T-helper 2 cell (primary cell): ENCODE measurements at regions not wholly inside any gene's neighbourhood (a gene's known extent, or its start where the extent isn't known, plus 50 kb on each side); places are given as distances from the start of the nearest gene placed in this dataset.

Source experiments
- DNase-seq, 5 experiments: peaks; one replicate each; pipeline versions ENCODE4 v3.0.0 to v3.0.0-alpha.2; 2012 to 2022

- DNase-seq = no peak
Observed at GRCh38 chr1:81573458-81573857, 227.3 kb upstream of the ADGRL2 start.

- no peak for DNase-seq
Observed at GRCh38 chr1:81571946-81572345, 228.8 kb upstream of the ADGRL2 start.

- DNase-seq = no peak
Observed at GRCh38 chr1:81569761-81570160, 231.0 kb upstream of the ADGRL2 start.

- DNase-seq = no peak
Observed at GRCh38 chr1:81563632-81564031, 237.1 kb upstream of the ADGRL2 start.

GRCh38 chr1:81562934-81563333, 237.8 kb upstream of the ADGRL2 start:
- no peak for DNase-seq

- no peak for DNase-seq
Observed at GRCh38 chr1:81560629-81561028, 240.1 kb upstream of the ADGRL2 start.

GRCh38 chr1:81559662-81560350, 240.9 kb upstream of the ADGRL2 start:
- no peak for DNase-seq

GRCh38 chr1:81558291-81559076, 242.2 kb upstream of the ADGRL2 start:
- DNase-seq = no peak

GRCh38 chr1:81556968-81557367, 243.8 kb upstream of the ADGRL2 start:
- no peak for DNase-seq

- DNase-seq = no peak
Observed at GRCh38 chr1:81554534-81554933, 246.2 kb upstream of the ADGRL2 start.

- DNase-seq = no peak
Observed at GRCh38 chr1:81554108-81554507, 246.6 kb upstream of the ADGRL2 start.

- no peak for DNase-seq
Observed at GRCh38 chr1:81553503-81553902, 247.2 kb upstream of the ADGRL2 start.

- no peak for DNase-seq
Observed at GRCh38 chr1:81551946-81552345, 248.8 kb upstream of the ADGRL2 start.

- no peak for DNase-seq
Observed at GRCh38 chr1:81550753-81551152, 250.0 kb upstream of the ADGRL2 start.

GRCh38 chr1:81549588-81550127, 251.1 kb upstream of the ADGRL2 start:
- DNase-seq = peak in 1 of 5 experiments; percentile 9

GRCh38 chr1:81548918-81549587, 251.7 kb upstream of the ADGRL2 start:
- peak in 1 of 5 experiments; percentile 43 for DNase-seq

GRCh38 chr1:81547912-81548303, 252.8 kb upstream of the ADGRL2 start:
- DNase-seq = peak in 1 of 5 experiments; percentile 54

- no peak for DNase-seq
Observed at GRCh38 chr1:81547261-81547911, 253.3 kb upstream of the ADGRL2 start.

- no peak for DNase-seq
Observed at GRCh38 chr1:81545734-81546133, 255.0 kb upstream of the ADGRL2 start.

GRCh38 chr1:81543764-81544163, 257.0 kb upstream of the ADGRL2 start:
- DNase-seq = no peak

GRCh38 chr1:81542196-81542595, 258.5 kb upstream of the ADGRL2 start:
- no peak for DNase-seq

GRCh38 chr1:81540216-81540615, 260.5 kb upstream of the ADGRL2 start:
- no peak for DNase-seq

- DNase-seq = no peak
Observed at GRCh38 chr1:81529014-81529413, 271.7 kb upstream of the ADGRL2 start.
